GM23248 (cell line): ENCODE measurements at regions not wholly inside any gene's neighbourhood (a gene's known extent, or its start where the extent isn't known, plus 50 kb on each side); places are given as distances from the start of the nearest gene placed in this dataset.

Source experiments
- DNase-seq: peaks from one replicate; pipeline ENCODE4 v3.0.0-alpha.2; 2015
- H2AFZ ChIP-seq: fragments of 200-600 bp; sonication (generic); 2 replicates; pipeline ENCODE4 v1.6.1; 2016; ENCODE audit warnings: antibody characterized with exemption
- H3F3A ChIP-seq: fragments of 200-600 bp; sonication (generic); 2 replicates; pipeline ENCODE4 v1.6.1; 2016; ENCODE audit warnings: mild to moderate bottlenecking, antibody characterized with exemption, mixed run types; ENCODE audit not compliant: insufficient read depth
- H3K27ac ChIP-seq: fragments of 200-600 bp; sonication (generic); 2 replicates; pipeline ENCODE4 v1.5.1; 2016; ENCODE audit warnings: mild to moderate bottlenecking
- H3K27me3 ChIP-seq: fragments of 200-600 bp; sonication (generic); replicated peaks from 2 replicates; pipeline ENCODE4 v1.6.1; 2016; ENCODE audit warnings: mild to moderate bottlenecking; ENCODE audit not compliant: insufficient read depth
- H3K36me3 ChIP-seq: fragments of 200-600 bp; sonication (generic); 2 replicates; pipeline ENCODE4 v1.6.1; 2016; ENCODE audit warnings: low read depth, mild to moderate bottlenecking
- H3K4me1 ChIP-seq: fragments of 200-600 bp; sonication (generic); 2 replicates; pipeline ENCODE4 v1.6.1; 2016; ENCODE audit warnings: mild to moderate bottlenecking; ENCODE audit not compliant: insufficient read depth
- H3K4me2 ChIP-seq: fragments of 200-600 bp; sonication (generic); one replicate; pipeline ENCODE4 v1.6.1; 2016; ENCODE audit warnings: mild to moderate bottlenecking; ENCODE audit not compliant: unreplicated experiment
- H3K4me3 ChIP-seq: fragments of 200-600 bp; sonication (generic); 2 replicates; pipeline ENCODE4 v1.5.1; 2016; ENCODE audit warnings: mild to moderate bottlenecking
- H3K79me2 ChIP-seq: fragments of 200-600 bp; sonication (generic); 2 replicates; pipeline ENCODE4 v1.6.1; 2016; ENCODE audit warnings: mild to moderate bottlenecking; ENCODE audit not compliant: insufficient read depth
- H3K9ac ChIP-seq: fragments of 200-600 bp; sonication (generic); 2 replicates; pipeline ENCODE4 v1.6.1; 2016; ENCODE audit warnings: mild to moderate bottlenecking
- H3K9me2 ChIP-seq: fragments of 200-600 bp; sonication (generic); 2 replicates; pipeline ENCODE4 v1.6.1; 2016; ENCODE audit warnings: mixed run types, mild to moderate bottlenecking, moderate library complexity; ENCODE audit not compliant: insufficient read depth
- H3K9me3 ChIP-seq: fragments of 200-600 bp; sonication (generic); one replicate; pipeline ENCODE4 v1.6.1; 2017; ENCODE audit warnings: low read depth
- H4K20me1 ChIP-seq: fragments of 200-600 bp; sonication (generic); 2 replicates; pipeline ENCODE4 v1.6.0; 2016; ENCODE audit not compliant: insufficient read depth
- EZH2 ChIP-seq: fragments of 200-600 bp; sonication (generic); IDR thresholded peaks from 2 replicates; pipeline ENCODE4 v1.6.1; 2018; ENCODE audit warnings: antibody characterized with exemption, mild to moderate bottlenecking; ENCODE audit not compliant: insufficient read depth, poor library complexity, severe bottlenecking
- EZH2phosphoT487 ChIP-seq: fragments of 200-600 bp; sonication (generic); IDR thresholded peaks from 2 replicates; pipeline ENCODE4 v1.6.1; 2018; ENCODE audit warnings: antibody characterized with exemption, moderate library complexity, mild to moderate bottlenecking, low read depth; ENCODE audit not compliant: insufficient read depth
- WGBS, 2 experiments: methylation state at CpG; one replicate each; pipeline ENCODE4 v1.1.6; 2015 to 2017; ENCODE audit warnings: low lambda C conversion rate in 2 of 2, low coverage in 1 of 2; ENCODE audit errors: missing lambda C conversion rate in 2 of 2; 5-methylcytosine and 5-hydroxymethylcytosine counted together
- in situ Hi-C: fragments of 300-500 bp; cut with MboI; formaldehyde crosslinking; loops from 2 replicates; pipeline ENCODE4 v1.15.0; 2020

DNA sequence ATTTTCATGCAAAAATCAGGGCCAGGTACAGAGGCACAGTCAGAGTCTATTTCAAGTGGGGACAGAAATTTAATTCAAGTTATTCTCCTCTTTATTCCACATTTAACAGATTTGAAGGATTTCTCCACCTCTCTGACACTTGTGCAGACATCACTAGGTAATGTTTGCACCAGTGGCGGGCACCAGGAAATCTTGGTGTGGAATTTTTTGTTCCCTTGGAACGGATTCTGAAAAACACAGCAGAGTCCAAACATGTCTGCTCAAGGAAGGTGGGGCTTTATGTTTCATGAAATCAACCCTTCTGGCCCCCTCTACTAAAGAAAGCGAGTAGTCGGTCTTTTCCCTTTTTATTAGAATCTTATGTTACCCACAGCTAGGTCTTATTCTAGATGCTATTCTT is 271.2 kb upstream of the MDFIC2 start:
- Histone ChIP-seq H3K9me3 (no peaks in the 10 kb centered on the region), H3K4me3 (no peak overlapping the region), H3K79me2 (no peaks in the 10 kb centered on the region), H3K9ac (no peak overlapping the region), H3K9me2 (no peaks in the 10 kb centered on the region), H3K36me3 (no peaks in the 10 kb centered on the region), H3K27me3 (0 out of 2 replicates have a peak, but pooled peaks cover 5% of the 10 kb centered on the region), H3K4me1 (no peaks in the 10 kb centered on the region), H3K4me2 (no peak overlapping the region), H3K27ac (no peak overlapping the region), H4K20me1 (no peaks in the 10 kb centered on the region), H3F3A (no peaks in the 10 kb centered on the region), H2AFZ (no peak overlapping the region)
- 65 to 77% methylated on average over 4 of the region's 4 CpGs for WGBS, 2 experiments
- in situ Hi-C loops = no loop called here
- TF ChIP-seq EZH2 = no peak
- no peak for TF ChIP-seq EZH2phosphoT487
- no peak for DNase-seq

DNA sequence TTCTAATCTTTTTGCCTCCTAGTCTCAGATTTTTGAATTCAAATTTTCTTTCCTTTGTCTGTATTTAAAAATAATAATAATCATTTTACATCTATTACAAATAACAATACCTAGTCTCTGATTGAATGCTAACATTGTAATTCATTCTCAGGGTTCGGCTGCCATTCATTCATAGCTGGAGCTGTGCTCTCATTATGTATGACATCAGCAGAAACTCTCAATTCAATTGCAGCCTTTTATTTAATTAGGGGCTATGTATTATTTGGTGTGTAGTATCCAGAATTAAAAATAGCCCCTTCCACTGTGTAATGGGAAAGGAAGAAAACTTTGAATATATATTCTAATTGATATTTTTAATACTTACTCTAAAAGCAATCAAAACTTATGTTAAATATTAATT is 270.4 kb upstream of the MDFIC2 start:
- TF ChIP-seq EZH2phosphoT487 (no peak), EZH2 (no peak)
- Histone ChIP-seq H3K9me2 (no peaks in the 10 kb centered on the region), H3F3A (no peaks in the 10 kb centered on the region), H3K36me3 (no peaks in the 10 kb centered on the region), H2AFZ (no peak overlapping the region), H3K27ac (no peak overlapping the region), H3K27me3 (0 out of 2 replicates have a peak, but pooled peaks cover 5% of the 10 kb centered on the region), H3K4me3 (no peak overlapping the region), H3K79me2 (no peaks in the 10 kb centered on the region), H3K9ac (no peak overlapping the region), H4K20me1 (no peaks in the 10 kb centered on the region), H3K4me1 (no peaks in the 10 kb centered on the region), H3K9me3 (no peaks in the 10 kb centered on the region), H3K4me2 (no peak overlapping the region)
- no peak for DNase-seq
- 74 to 86% methylated on average over 1 of the region's 1 CpG for whole genome bisulfite sequencing, 2 experiments
- in situ Hi-C loops = no loop called here

DNA sequence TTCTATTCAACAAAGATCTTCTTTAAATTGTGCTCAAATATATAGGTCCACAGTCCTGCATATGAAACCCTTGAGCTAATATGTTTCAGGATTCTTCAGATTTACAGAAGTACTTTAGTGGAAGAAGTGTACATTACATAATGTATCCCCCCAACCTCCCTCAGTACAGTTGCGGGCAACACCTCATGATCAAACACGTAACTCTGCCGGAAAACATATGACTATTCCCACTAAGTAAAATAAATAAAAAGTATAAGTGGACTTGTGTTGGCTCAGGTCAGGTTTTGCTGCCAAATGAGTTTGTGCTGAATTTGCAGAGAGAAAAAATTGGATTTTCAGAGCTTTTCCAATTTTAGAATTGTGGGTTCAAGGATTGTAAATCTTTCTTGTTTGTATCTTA is 267.6 kb upstream of the MDFIC2 start:
- H3K27ac ChIP-seq = no peak overlapping the region
- no peak for TF ChIP-seq EZH2phosphoT487
- no peak for TF ChIP-seq EZH2
- no peaks in the 10 kb centered on the region for H3K79me2 ChIP-seq
- WGBS, 2 experiments = 78 to 88% methylated on average over 3 of the region's 3 CpGs
- H3K27me3 ChIP-seq = peaks cover 31% of the 10 kb centered on the region
- no peaks in the 10 kb centered on the region for H3K36me3 ChIP-seq
- in situ Hi-C loops = no loop called here
- H3F3A ChIP-seq = no peaks in the 10 kb centered on the region
- H3K9me2 ChIP-seq = no peaks in the 10 kb centered on the region
- H2AFZ ChIP-seq = no peak overlapping the region
- no peaks in the 10 kb centered on the region for H4K20me1 ChIP-seq
- no peak overlapping the region for H3K4me2 ChIP-seq
- no peak overlapping the region for H3K9ac ChIP-seq
- no peak for DNase-seq
- H3K4me3 ChIP-seq = no peak overlapping the region
- no peaks in the 10 kb centered on the region for H3K9me3 ChIP-seq
- no peaks in the 10 kb centered on the region for H3K4me1 ChIP-seq

DNA sequence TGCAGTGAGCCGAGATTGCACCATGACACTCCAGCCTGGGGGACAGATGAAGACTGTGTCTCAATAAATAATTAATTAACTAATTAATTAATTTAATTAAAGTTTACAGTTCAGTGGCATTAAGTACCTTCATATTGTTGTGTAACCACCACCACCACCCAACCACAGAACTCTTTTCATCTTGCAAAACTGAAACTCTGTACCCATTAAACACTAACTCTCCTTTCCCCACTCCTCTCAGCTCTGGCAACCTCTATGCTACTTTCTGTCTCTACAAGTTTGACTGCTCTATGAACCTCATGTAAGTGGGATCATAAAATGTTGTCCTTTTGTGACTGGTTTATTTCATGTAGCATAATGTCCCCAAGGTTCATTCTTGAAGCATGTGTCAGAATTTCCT is 259.3 kb upstream of the MDFIC2 start:
- no peak for TF ChIP-seq EZH2
- TF ChIP-seq EZH2phosphoT487 = no peak
- 25 to 37% methylated on average over 1 of the region's 1 CpG for WGBS, 2 experiments
- in situ Hi-C loops = no loop called here

DNA sequence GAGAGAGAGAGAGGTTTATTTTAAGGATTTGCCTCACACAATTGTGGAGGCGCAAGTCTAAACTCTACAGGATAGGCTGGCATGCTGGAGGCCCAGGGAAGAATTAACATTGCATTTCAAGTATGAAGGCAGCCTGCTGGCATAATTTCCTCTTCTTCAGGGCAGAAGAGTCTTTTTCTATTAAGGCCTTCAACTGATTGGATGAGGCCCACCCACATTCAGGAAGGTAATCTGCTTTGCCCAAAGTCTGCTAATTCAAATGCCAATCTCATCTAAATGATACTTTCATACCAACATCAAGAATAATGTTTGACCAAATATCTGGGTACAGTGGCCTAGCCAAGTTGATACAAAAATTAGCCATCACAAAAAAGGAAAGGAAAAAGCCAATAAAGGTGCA is 258.1 kb upstream of the MDFIC2 start:
- 74 to 85% methylated on average over 1 of the region's 1 CpG for WGBS, 2 experiments
- in situ Hi-C loops = no loop called here

More for the DNA sequence above, 259.3 kb upstream of the MDFIC2 start:
- Histone ChIP-seq H3F3A (no peaks in the 10 kb centered on the region), H3K4me3 (no peak overlapping the region), H4K20me1 (no peaks in the 10 kb centered on the region), H3K27ac (no peak overlapping the region), H3K79me2 (no peaks in the 10 kb centered on the region), H2AFZ (no peak overlapping the region), H3K9ac (no peak overlapping the region), H3K27me3 (peaks cover 24% of the 10 kb centered on the region), H3K4me2 (no peak overlapping the region), H3K36me3 (no peaks in the 10 kb centered on the region), H3K4me1 (no peaks in the 10 kb centered on the region), H3K9me2 (no peaks in the 10 kb centered on the region), H3K9me3 (no peaks in the 10 kb centered on the region)
- no peak for DNase-seq

More for the DNA sequence above, 258.1 kb upstream of the MDFIC2 start:
- no peaks in the 10 kb centered on the region for H3K9me3 ChIP-seq
- H3K79me2 ChIP-seq = no peaks in the 10 kb centered on the region
- no peak for DNase-seq
- H3K9ac ChIP-seq = no peak overlapping the region
- H3K9me2 ChIP-seq = no peaks in the 10 kb centered on the region
- H3K4me3 ChIP-seq = no peak overlapping the region
- TF ChIP-seq EZH2 (no peak), EZH2phosphoT487 (no peak)
- H3K36me3 ChIP-seq = no peaks in the 10 kb centered on the region
- H3K27ac ChIP-seq = no peak overlapping the region
- H3K4me2 ChIP-seq = no peak overlapping the region
- no peaks in the 10 kb centered on the region for H3K4me1 ChIP-seq
- no peak overlapping the region for H2AFZ ChIP-seq
- no peaks in the 10 kb centered on the region for H3F3A ChIP-seq
- H4K20me1 ChIP-seq = no peaks in the 10 kb centered on the region
- H3K27me3 ChIP-seq = peaks cover 15% of the 10 kb centered on the region
